HepG2 (cell line): ENCODE measurements at regions not wholly inside any gene's neighbourhood (a gene's known extent, or its start where the extent isn't known, plus 50 kb on each side); places are given as distances from the start of the nearest gene placed in this dataset.
A peak's percentile ranks its signal among the peaks of the same experiment; 100 is the strongest.

Experiments
- ATF7-NPFF ChIP-seq: sonication (generic); formaldehyde crosslinking; IDR thresholded peaks from 2 replicates; pipeline ENCODE4 v1.8.1; 2023; ENCODE audit warnings: mild to moderate bottlenecking, low read depth, missing genetic modification reagents, moderate library complexity
- BCL6 ChIP-seq: IDR thresholded peaks from 2 replicates; pipeline ENCODE4 v1.6.1; 2016; ENCODE audit warnings: missing genetic modification reagents, missing compliant biosample characterization
- BRF2 ChIP-seq: sonication (generic); formaldehyde crosslinking; IDR thresholded peaks from 2 replicates; pipeline ENCODE4 v1.8.1; 2022; ENCODE audit warnings: mild to moderate bottlenecking, missing genetic modification reagents
- CENPX ChIP-seq: sonication (generic); formaldehyde crosslinking; IDR thresholded peaks from 2 replicates; pipeline ENCODE4 v1.9.0; 2021; ENCODE audit warnings: mild to moderate bottlenecking, missing genetic modification reagents, moderate library complexity
- CSRNP2 ChIP-seq: sonication (generic); formaldehyde crosslinking; conservative IDR thresholded peaks from 2 replicates; pipeline ENCODE4 v1.8.0; 2022; ENCODE audit warnings: low read depth, missing genetic modification reagents
- ELK4 ChIP-seq: sonication (generic); formaldehyde crosslinking; IDR thresholded peaks from 2 replicates; pipeline ENCODE4 v1.9.0; 2021; ENCODE audit warnings: missing genetic modification reagents, borderline replicate concordance
- FOSL1 ChIP-seq: sonication (generic); formaldehyde crosslinking; IDR thresholded peaks from 2 replicates; pipeline ENCODE4 v1.9.0; 2021; ENCODE audit warnings: missing genetic modification reagents, borderline replicate concordance
- FOXK1 ChIP-seq: sonication (generic); formaldehyde crosslinking; IDR thresholded peaks from 2 replicates; pipeline ENCODE4 v1.4.0; 2020; ENCODE audit warnings: low read depth, missing genetic modification reagents, borderline replicate concordance
- HNF4A ChIP-seq: sonication (generic); formaldehyde crosslinking; IDR thresholded peaks from 2 replicates; pipeline ENCODE4 v1.4.0; 2020; ENCODE audit warnings: missing genetic modification reagents
- KLF13 ChIP-seq: sonication (generic); formaldehyde crosslinking; IDR thresholded peaks from 2 replicates; pipeline ENCODE4 v1.4.0; 2020; ENCODE audit warnings: mild to moderate bottlenecking, missing genetic modification reagents
- KLF9 ChIP-seq: IDR thresholded peaks from 2 replicates; pipeline ENCODE4 v1.6.1; 2016; ENCODE audit warnings: low read depth
- MEIS1 ChIP-seq: sonication (generic); formaldehyde crosslinking; IDR thresholded peaks from 2 replicates; pipeline ENCODE4 v1.9.0; 2021; ENCODE audit warnings: mild to moderate bottlenecking, missing genetic modification reagents, moderate library complexity, borderline replicate concordance
- NFKB2 ChIP-seq: sonication (generic); formaldehyde crosslinking; IDR thresholded peaks from 2 replicates; pipeline ENCODE4 v1.4.0; 2020; ENCODE audit warnings: missing genetic modification reagents, borderline replicate concordance
- NR2F2 ChIP-seq: IDR thresholded peaks from 2 replicates; pipeline ENCODE4 v1.6.1; 2012; ENCODE audit warnings: low read depth, inconsistent platforms, borderline replicate concordance
- TRIM22 ChIP-seq: fragments of 450-650 bp; IDR thresholded peaks from 2 replicates; pipeline ENCODE4 v1.6.1; 2017
- ZBTB25 ChIP-seq: IDR thresholded peaks from 2 replicates; pipeline ENCODE4 v1.6.1; 2018; ENCODE audit warnings: missing genetic modification reagents
- ZBTB33 ChIP-seq: sonication (generic); formaldehyde crosslinking; IDR thresholded peaks from 2 replicates; pipeline ENCODE4 v1.4.0; 2020; ENCODE audit warnings: missing genetic modification reagents
- ZMAT3 ChIP-seq: sonication (generic); formaldehyde crosslinking; conservative IDR thresholded peaks from 2 replicates; pipeline ENCODE4 v1.7.0; 2021; ENCODE audit warnings: missing genetic modification reagents
- ZNF124 ChIP-seq: sonication (generic); formaldehyde crosslinking; IDR thresholded peaks from 2 replicates; pipeline ENCODE4 v1.4.0; 2020; ENCODE audit warnings: missing genetic modification reagents
- ZNF234 ChIP-seq: sonication (generic); formaldehyde crosslinking; conservative IDR thresholded peaks from 2 replicates; pipeline ENCODE4 v1.5.1; 2020; ENCODE audit warnings: mild to moderate bottlenecking, missing genetic modification reagents
- ZNF263 ChIP-seq: sonication (generic); formaldehyde crosslinking; IDR thresholded peaks from 2 replicates; pipeline ENCODE4 v1.4.0; 2020; ENCODE audit warnings: missing genetic modification reagents
- ZNF501 ChIP-seq: sonication (generic); formaldehyde crosslinking; IDR thresholded peaks from 2 replicates; pipeline ENCODE4 v1.5.1; 2020; ENCODE audit warnings: mild to moderate bottlenecking, moderate library complexity, missing genetic modification reagents
- ZNF761 ChIP-seq: sonication (generic); formaldehyde crosslinking; conservative IDR thresholded peaks from 2 replicates; pipeline ENCODE4 v1.4.0; 2020; ENCODE audit warnings: mild to moderate bottlenecking, missing genetic modification reagents
- ZNF766 ChIP-seq: sonication (generic); formaldehyde crosslinking; IDR thresholded peaks from 2 replicates; pipeline ENCODE4 v1.5.0; 2020; ENCODE audit warnings: missing genetic modification reagents, borderline replicate concordance
- ZSCAN25 ChIP-seq: sonication (generic); formaldehyde crosslinking; IDR thresholded peaks from 2 replicates; pipeline ENCODE4 v1.8.0; 2022; ENCODE audit warnings: mild to moderate bottlenecking, missing genetic modification reagents

- TF ChIP-seq BRF2 (CRISPR knock-in tag): no peak
- no peak for TF ChIP-seq ZMAT3 (CRISPR knock-in tag)
- no peak for TF ChIP-seq KLF9 (CRISPR knock-in tag)
- peak; percentile 26; the same call in 1 of the 2 replicates for TF ChIP-seq HNF4A (CRISPR knock-in tag)
- TF ChIP-seq MEIS1 (CRISPR knock-in tag): no peak
- no peak for TF ChIP-seq ATF7-NPFF (CRISPR knock-in tag)
- peak; percentile 17; the same call in 1 of the 2 replicates for TF ChIP-seq ZBTB33
- no peak for TF ChIP-seq ZNF761
- no peak for TF ChIP-seq ZNF501 (CRISPR knock-in tag)
- TF ChIP-seq NR2F2: no peak
- no peak for TF ChIP-seq CSRNP2 (CRISPR knock-in tag)
- TF ChIP-seq FOSL1 (CRISPR knock-in tag): no peak
- no peak for TF ChIP-seq ELK4 (CRISPR knock-in tag)
- no peak for TF ChIP-seq CENPX (CRISPR knock-in tag)
- TF ChIP-seq FOXK1 (CRISPR knock-in tag): peak; percentile 86; the same call in 1 of the 2 replicates
- no peak for TF ChIP-seq KLF13 (CRISPR knock-in tag)
- peak; percentile 75; the same call in 1 of the 2 replicates for TF ChIP-seq BCL6
- TF ChIP-seq ZBTB25 (CRISPR knock-in tag): no peak
- no peak for TF ChIP-seq TRIM22
- TF ChIP-seq ZNF766 (CRISPR knock-in tag): no peak
- no peak for TF ChIP-seq ZNF234 (CRISPR knock-in tag)
- TF ChIP-seq ZNF124 (CRISPR knock-in tag): no peak
- TF ChIP-seq NFKB2 (CRISPR knock-in tag): no peak
- TF ChIP-seq ZSCAN25 (CRISPR knock-in tag): no peak
- no peak for TF ChIP-seq ZNF263 (CRISPR knock-in tag)
These were observed 140.9 kb upstream of the XPO1 start (continued) for GRCh38 chr2:61679096-61679495.
